PC-3 (cell line): ENCODE measurements at regions not wholly inside any gene's neighbourhood (a gene's known extent, or its start where the extent isn't known, plus 50 kb on each side); places are given as distances from the start of the nearest gene placed in this dataset.

Experiments used
- CTCF ChIP-seq: fragments of 300-600 bp; sonication (generic); conservative IDR thresholded peaks from 2 replicates; pipeline ENCODE4 v1.5.1; 2017; ENCODE audit warnings: antibody characterized with exemption, low read depth, mild to moderate bottlenecking, low read length
- EZH2 ChIP-seq: fragments of 300-600 bp; sonication (generic); IDR thresholded peaks from one replicate; pipeline ENCODE4 v1.6.1; 2017; ENCODE audit warnings: antibody characterized with exemption, mild to moderate bottlenecking, low read length; ENCODE audit not compliant: unreplicated experiment
- EZH2phosphoT487 ChIP-seq: fragments of 300-600 bp; sonication (generic); IDR thresholded peaks from 2 replicates; pipeline ENCODE4 v1.6.1; 2018; ENCODE audit warnings: mild to moderate bottlenecking, antibody characterized with exemption, low read length, borderline replicate concordance

DNA sequence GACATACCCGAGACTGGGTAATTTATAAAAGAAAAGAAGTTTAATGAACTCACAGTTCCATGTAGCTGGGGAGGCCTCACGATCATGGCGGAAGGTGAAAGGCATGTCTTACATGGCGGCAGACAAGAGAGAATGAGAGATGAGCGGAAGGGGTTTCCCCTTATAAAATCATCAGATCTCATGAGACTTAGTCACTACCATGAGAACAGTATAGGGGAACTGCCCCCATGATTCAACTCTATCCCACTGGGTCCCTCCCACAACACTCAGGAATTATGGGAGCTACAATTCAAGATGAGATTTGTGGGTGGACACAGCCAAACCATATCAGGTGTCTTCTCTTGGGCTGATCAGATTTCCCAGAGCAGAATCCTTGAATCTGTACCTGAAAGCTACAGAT, 617.3 kb upstream of the ID2 start:
- TF ChIP-seq CTCF, result no peak
- no peak for TF ChIP-seq EZH2phosphoT487
- TF ChIP-seq EZH2, result no peak
